ENCODE measurements at regions not wholly inside any gene's neighbourhood (a gene's known extent, or its start where the extent isn't known, plus 50 kb on each side); places are given as distances from the start of the nearest gene placed in this dataset.

DNA sequence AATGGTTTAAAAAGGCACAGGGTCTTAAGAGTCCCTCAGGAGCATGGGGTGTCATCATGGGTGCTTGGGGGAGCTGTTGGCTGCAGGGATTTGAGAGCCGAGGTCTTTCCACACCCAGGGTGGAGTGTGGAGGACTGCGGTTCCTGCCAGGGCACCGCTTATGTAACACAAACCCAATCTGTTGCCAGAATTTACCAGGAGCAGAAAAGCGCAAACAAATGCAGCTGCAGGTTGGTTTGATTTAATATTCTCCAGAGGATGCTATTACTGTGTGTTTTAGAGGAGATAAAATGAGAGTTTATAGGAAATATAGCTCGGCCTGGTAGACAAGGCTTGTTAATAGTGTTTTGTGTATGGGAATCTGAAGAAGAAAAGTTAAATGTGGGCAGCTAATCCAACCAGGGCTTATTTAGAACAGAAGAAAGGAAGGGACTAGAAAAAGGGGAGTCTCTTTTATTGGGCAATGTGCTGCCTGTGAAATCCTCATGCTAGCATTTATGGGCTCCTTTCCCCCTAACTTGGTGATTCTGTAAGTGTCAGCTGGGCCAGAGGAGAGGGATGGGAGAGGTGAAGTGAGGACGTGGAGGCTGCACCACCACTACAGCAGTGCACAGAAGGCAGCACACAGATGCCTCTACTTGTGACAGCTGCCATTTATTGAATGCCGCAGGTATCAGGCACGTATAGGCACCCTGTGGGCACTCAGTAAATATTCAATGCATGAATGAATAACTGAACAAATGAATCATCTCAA is 174.7 kb downstream of the KATNIP start:
- DNase-seq (ENCODE audit: extremely low read depth in 1 of 4, low spot score in 3 of 4) (no peak), ATAC-seq (no peak), FAIRE-seq (no peak)
- Histone ChIP-seq H3K9ac (ENCODE audit: insufficient read depth in 1 of 2, low read depth in 2 of 2, low read length in 2 of 2) (no peak overlapping the region), H3K9me1 (ENCODE audit: control insufficient read depth, insufficient read depth, low read length) (no peaks in the 10 kb centered on the region), H3K27me3 (ENCODE audit: control insufficient read depth in 2 of 2, insufficient read depth in 2 of 2, low read length in 2 of 2) (no peaks in the 10 kb centered on the region), H2AFZ (ENCODE audit: low read depth, low read length) (no peak overlapping the region), H3K79me2 (ENCODE audit: control insufficient read depth, insufficient read depth, low read length) (no peaks in the 10 kb centered on the region), H3K36me3 (ENCODE audit: control insufficient read depth, insufficient read depth, low read length) (no peaks in the 10 kb centered on the region), H3K4me1 (replicated peaks in 1 of 2; ENCODE audit: control insufficient read depth in 2 of 2, insufficient read depth in 2 of 2, low read length in 2 of 2) (no peaks in the 10 kb centered on the region; a peak in 2 of 5 replicates), H3K9me3 (replicated peaks; ENCODE audit: control insufficient read depth, insufficient read depth, low read depth, low read length) (no peaks in the 10 kb centered on the region), H3K4me2 (ENCODE audit: insufficient read depth, low read length) (no peak overlapping the region), H3K4me3 (no peak overlapping the region), H3K27ac (ENCODE audit: extremely low read depth, low read depth, low read length) (no peak overlapping the region), H4K20me1 (replicated peaks; ENCODE audit: control insufficient read depth, insufficient read depth, low read length) (no peaks in the 10 kb centered on the region)
- no peak for TF ChIP-seq SMC3 (conservative IDR thresholded peaks at IDR 0.05; ENCODE audit: insufficient read depth, low read depth, low read length)
- no peak for TF ChIP-seq EZH2 (IDR thresholded peaks at IDR 0.05; ENCODE audit: borderline replicate concordance, low read depth, low read length)
- intact Hi-C loops (cut with micrococcal nuclease) = no loop called here
- ChIA-PET POLR2A (no interaction called here), CTCF (ENCODE audit: low intra/inter-chr PET ratio) (no interaction called here)
- in situ Hi-C loops (cut with MboI) = no loop called here
- WGBS (ENCODE audit: insufficient coverage, low coverage, missing lambda C conversion rate) = 56% methylated on average over 8 of the region's 8 CpGs
- no TSS peak for BruUV-seq (replicated peaks)

DNA sequence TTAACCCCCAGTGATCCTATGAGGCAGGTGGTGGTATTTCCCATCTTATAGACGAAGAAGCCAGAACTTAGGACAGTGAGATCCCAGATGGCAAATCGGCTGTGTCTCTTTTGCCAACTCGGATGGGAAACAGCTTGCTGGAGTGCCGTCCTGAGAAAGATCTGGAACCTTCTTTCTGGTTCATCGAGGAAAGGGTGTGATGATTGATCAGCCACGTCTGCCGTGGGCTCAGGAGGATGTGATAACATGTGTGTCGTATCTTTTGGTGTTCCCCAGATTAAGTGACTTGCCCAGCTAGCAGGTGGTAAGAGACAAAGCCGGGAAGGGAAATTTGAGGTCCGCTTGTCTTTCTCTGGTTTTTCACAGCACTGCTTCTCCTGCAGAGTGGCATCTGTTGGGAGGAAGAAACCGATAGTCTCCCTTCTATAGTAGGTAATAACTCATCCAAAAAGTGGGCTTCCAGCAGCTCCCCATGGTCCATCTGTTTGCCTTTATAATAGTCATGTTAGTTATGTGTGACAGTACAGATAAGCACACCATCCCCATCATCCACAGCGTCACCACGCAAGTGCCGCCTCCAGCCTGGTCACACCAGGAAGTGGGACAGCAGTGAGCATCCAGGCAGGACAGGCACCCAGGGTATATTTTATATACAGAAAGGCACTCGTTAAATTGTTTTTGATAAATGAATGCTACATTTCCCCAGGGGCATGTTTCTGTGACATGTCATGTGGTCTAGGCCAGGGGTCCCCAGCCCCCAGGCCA is 175.5 kb downstream of the KATNIP start:
- Histone ChIP-seq H3K4me1 (replicated peaks in 1 of 2; ENCODE audit: control insufficient read depth in 2 of 2, insufficient read depth in 2 of 2, low read length in 2 of 2) (no peaks in the 10 kb centered on the region; a peak in 2 of 5 replicates), H3K36me3 (ENCODE audit: control insufficient read depth, insufficient read depth, low read length) (no peaks in the 10 kb centered on the region), H3K4me2 (ENCODE audit: insufficient read depth, low read length) (no peak overlapping the region), H3K27ac (ENCODE audit: extremely low read depth, low read depth, low read length) (no peak overlapping the region), H3K9ac (ENCODE audit: insufficient read depth in 1 of 2, low read depth in 2 of 2, low read length in 2 of 2) (no peak overlapping the region), H3K27me3 (ENCODE audit: control insufficient read depth in 2 of 2, insufficient read depth in 2 of 2, low read length in 2 of 2) (no peaks in the 10 kb centered on the region), H3K4me3 (no peak overlapping the region), H3K9me3 (replicated peaks; ENCODE audit: control insufficient read depth, insufficient read depth, low read depth, low read length) (no peaks in the 10 kb centered on the region), H3K79me2 (ENCODE audit: control insufficient read depth, insufficient read depth, low read length) (no peaks in the 10 kb centered on the region), H4K20me1 (replicated peaks; ENCODE audit: control insufficient read depth, insufficient read depth, low read length) (no peaks in the 10 kb centered on the region), H2AFZ (ENCODE audit: low read depth, low read length) (no peak overlapping the region), H3K9me1 (ENCODE audit: control insufficient read depth, insufficient read depth, low read length) (no peaks in the 10 kb centered on the region)
- ChIA-PET POLR2A (no interaction called here), CTCF (ENCODE audit: low intra/inter-chr PET ratio) (no interaction called here)
- FAIRE-seq = no peak
- no peak for ATAC-seq
- DNase-seq (ENCODE audit: extremely low read depth in 1 of 4, low spot score in 3 of 4) = no peak
- no TSS peak for BruUV-seq (replicated peaks)
- in situ Hi-C loops (cut with MboI) (no loop called here), intact Hi-C loops (cut with micrococcal nuclease) (no loop called here)
- 52% methylated on average over 15 of the region's 15 CpGs for WGBS (ENCODE audit: insufficient coverage, low coverage, missing lambda C conversion rate)
- TF ChIP-seq SMAD2 (IDR thresholded peaks at IDR 0.05; ENCODE audit: low read depth, low read length) (no peak), BHLHE40 (IDR thresholded peaks at IDR 0.05; ENCODE audit: low read length) (no peak), RBM14 (IDR thresholded peaks at IDR 0.05; ENCODE audit: borderline replicate concordance, insufficient read depth, low read depth, low read length) (no peak), ZKSCAN8 (CRISPR knock-in tag; IDR thresholded peaks at IDR 0.05) (no peak), SMAD1 (IDR thresholded peaks at IDR 0.05; ENCODE audit: low read depth, low read length, partially characterized antibody) (no peak), HDAC3 (IDR thresholded peaks at IDR 0.05; ENCODE audit: borderline replicate concordance, partially characterized antibody) (no peak), ZNF121 (CRISPR knock-in tag; conservative IDR thresholded peaks at IDR 0.05) (no peak)
- TF ChIP-seq, protein P1, sequence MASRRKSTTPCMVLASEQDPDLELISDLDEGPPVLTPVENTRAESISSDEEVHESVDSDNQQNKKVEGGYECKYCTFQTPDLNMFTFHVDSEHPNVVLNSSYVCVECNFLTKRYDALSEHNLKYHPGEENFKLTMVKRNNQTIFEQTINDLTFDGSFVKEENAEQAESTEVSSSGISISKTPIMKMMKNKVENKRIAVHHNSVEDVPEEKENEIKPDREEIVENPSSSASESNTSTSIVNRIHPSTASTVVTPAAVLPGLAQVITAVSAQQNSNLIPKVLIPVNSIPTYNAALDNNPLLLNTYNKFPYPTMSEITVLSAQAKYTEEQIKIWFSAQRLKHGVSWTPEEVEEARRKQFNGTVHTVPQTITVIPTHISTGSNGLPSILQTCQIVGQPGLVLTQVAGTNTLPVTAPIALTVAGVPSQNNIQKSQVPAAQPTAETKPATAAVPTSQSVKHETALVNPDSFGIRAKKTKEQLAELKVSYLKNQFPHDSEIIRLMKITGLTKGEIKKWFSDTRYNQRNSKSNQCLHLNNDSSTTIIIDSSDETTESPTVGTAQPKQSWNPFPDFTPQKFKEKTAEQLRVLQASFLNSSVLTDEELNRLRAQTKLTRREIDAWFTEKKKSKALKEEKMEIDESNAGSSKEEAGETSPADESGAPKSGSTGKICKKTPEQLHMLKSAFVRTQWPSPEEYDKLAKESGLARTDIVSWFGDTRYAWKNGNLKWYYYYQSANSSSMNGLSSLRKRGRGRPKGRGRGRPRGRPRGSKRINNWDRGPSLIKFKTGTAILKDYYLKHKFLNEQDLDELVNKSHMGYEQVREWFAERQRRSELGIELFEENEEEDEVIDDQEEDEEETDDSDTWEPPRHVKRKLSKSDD (conservative IDR thresholded peaks at IDR 0.05; ENCODE audit: low read length) = no peak
- TF ChIP-seq, protein P2, sequence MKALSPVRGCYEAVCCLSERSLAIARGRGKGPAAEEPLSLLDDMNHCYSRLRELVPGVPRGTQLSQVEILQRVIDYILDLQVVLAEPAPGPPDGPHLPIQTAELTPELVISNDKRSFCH (CRISPR knock-in tag; IDR thresholded peaks at IDR 0.05) = no peak
- TF ChIP-seq, protein P2 (tag; IDR thresholded peaks at IDR 0.05) = no peak
